Fibroblast of peridontal ligament (primary cell): ENCODE measurements at regions not wholly inside any gene's neighbourhood (a gene's known extent, or its start where the extent isn't known, plus 50 kb on each side); places are given as distances from the start of the nearest gene placed in this dataset.

Experiments used
- DNase-seq: peaks from one replicate; pipeline ENCODE4 v3.0.0-alpha.2; 2010; ENCODE audit errors: extremely low read depth

GRCh38 chr20:40542065-40542464, 147.0 kb downstream of the MAFB start:
- no peak for DNase-seq

GRCh38 chr20:40540166-40540565, 148.9 kb downstream of the MAFB start:
- no peak for DNase-seq

- no peak for DNase-seq
Observed at GRCh38 chr20:40538131-40538530, 150.9 kb downstream of the MAFB start.

GRCh38 chr20:40536808-40537207, 152.2 kb downstream of the MAFB start:
- DNase-seq = peak; percentile 31

GRCh38 chr20:40535816-40536215, 153.2 kb downstream of the MAFB start:
- DNase-seq = no peak

- DNase-seq = peak; percentile 9
Observed at GRCh38 chr20:40532103-40532502, 156.9 kb downstream of the MAFB start.

- peak; percentile 15 for DNase-seq
Observed at GRCh38 chr20:40525351-40525750, 163.7 kb downstream of the MAFB start.

- DNase-seq = no peak
Observed at GRCh38 chr20:40524071-40524470, 165.0 kb downstream of the MAFB start.

- no peak for DNase-seq
Observed at GRCh38 chr20:40522405-40522804, 166.6 kb downstream of the MAFB start.

- DNase-seq = no peak
Observed at GRCh38 chr20:40521962-40522361, 167.1 kb downstream of the MAFB start.

- DNase-seq = no peak
Observed at GRCh38 chr20:40519918-40520317, 169.1 kb downstream of the MAFB start.

GRCh38 chr20:40512994-40513393, 176.0 kb downstream of the MAFB start:
- no peak for DNase-seq

GRCh38 chr20:40512591-40512990, 176.4 kb downstream of the MAFB start:
- DNase-seq = no peak

- peak; percentile 85 for DNase-seq
Observed at GRCh38 chr20:40511478-40511877, 177.6 kb downstream of the MAFB start.

- no peak for DNase-seq
Observed at GRCh38 chr20:40510622-40511021, 178.4 kb downstream of the MAFB start.

GRCh38 chr20:40508821-40509220, 180.2 kb downstream of the MAFB start:
- no peak for DNase-seq

GRCh38 chr20:40506537-40506939, 182.5 kb downstream of the MAFB start:
- DNase-seq = peak; percentile 98

- DNase-seq = no peak
Observed at GRCh38 chr20:40503119-40503518, 185.9 kb downstream of the MAFB start.

- DNase-seq = no peak
Observed at GRCh38 chr20:40502576-40502975, 186.5 kb downstream of the MAFB start.

- no peak for DNase-seq
Observed at GRCh38 chr20:40499391-40499790, 189.6 kb downstream of the MAFB start.

GRCh38 chr20:40497899-40498691, 190.9 kb downstream of the MAFB start:
- DNase-seq = no peak

- DNase-seq = no peak
Observed at GRCh38 chr20:40495956-40496355, 193.1 kb downstream of the MAFB start.

GRCh38 chr20:40494248-40494647, 194.8 kb downstream of the MAFB start:
- DNase-seq = no peak

- DNase-seq = no peak
Observed at GRCh38 chr20:40493549-40493948, 195.5 kb downstream of the MAFB start.
